GM10266 (cell line): ENCODE measurements at regions not wholly inside any gene's neighbourhood (a gene's known extent, or its start where the extent isn't known, plus 50 kb on each side); places are given as distances from the start of the nearest gene placed in this dataset.

Experiments used
- DNase-seq: peaks from one replicate; pipeline ENCODE4 v3.0.0; 2012; ENCODE audit errors: extremely low spot score
- CTCF ChIP-seq: IDR thresholded peaks from 2 replicates; pipeline ENCODE4 v1.5.1; 2012; ENCODE audit warnings: mild to moderate bottlenecking, low read depth; ENCODE audit not compliant: control insufficient read depth, insufficient read depth; ENCODE audit errors: missing control alignments

DNA sequence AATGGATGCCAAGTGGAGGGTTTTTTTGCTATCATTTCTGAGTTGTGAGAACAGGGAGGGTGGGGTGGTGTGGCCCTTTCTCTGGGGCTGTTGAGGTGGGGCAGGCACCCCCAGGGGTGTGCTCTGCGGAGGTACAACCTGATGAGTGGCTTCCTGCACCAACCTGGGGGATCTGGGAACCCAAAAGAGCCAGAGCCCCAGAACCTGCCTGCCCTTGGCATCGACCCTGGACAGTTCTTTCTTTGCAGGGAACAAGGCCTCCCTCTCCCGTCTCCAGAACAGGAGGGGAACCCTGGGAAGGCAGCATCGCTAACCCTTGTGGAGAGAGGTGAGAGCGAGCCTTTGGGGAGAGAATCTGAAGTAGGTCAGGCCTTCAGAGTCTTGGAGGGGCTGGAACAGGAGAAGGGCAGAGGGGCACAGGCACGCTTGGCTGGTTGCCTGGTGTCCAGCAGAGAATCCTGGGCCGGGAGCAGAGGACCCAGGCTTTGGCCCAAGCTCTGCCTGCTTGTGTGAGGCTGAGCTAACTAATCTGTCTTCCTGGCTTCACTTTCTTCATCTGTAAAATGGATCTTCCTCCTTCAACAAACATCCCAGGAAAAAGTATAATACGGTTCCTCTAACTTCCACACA, 84.9 kb downstream of the RHOB start:
- no peak for DNase-seq
- TF ChIP-seq CTCF = no peak

- no peak for TF ChIP-seq CTCF
- DNase-seq = no peak
Measured at GRCh38 chr2:20532634-20533437, 86.0 kb downstream of the RHOB start.

DNA sequence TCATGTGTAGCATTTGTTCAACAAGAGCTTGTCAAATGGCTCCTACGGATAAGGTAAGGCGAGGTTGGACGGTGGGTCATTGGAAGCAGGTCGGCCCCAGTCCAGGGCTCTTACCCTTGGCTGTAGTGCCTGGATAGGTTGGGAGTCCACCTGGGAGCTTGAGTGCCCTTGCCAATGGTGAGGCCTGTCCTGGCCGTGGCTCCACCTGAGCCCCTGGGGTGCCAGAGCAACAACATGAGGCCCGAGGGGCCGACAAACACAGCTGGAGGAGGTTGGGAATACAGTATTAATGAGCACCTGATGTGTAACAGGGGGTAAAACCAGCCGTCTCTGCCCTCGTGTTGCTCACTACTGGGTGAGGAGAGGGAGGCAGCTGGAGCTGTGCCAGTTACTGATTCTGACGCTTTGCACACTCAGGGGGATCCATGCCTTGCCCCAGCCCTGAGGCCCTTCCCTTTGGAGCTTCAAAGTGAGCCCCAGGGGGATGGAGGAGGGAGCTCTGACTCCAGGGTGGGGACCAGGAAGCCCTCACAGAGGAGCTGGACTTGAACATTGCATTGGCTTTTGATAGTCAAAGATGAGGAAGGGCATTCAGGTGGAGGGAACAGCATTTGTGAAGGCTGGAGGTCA, 87.2 kb downstream of the RHOB start:
- no peak for DNase-seq
- TF ChIP-seq CTCF = no peak

- DNase-seq = no peak
- no peak for TF ChIP-seq CTCF
Measured at GRCh38 chr2:20534913-20535801, 88.3 kb downstream of the RHOB start.

GRCh38 chr2:20536619-20537422, 89.9 kb downstream of the RHOB start:
- TF ChIP-seq CTCF = no peak

More at GRCh38 chr2:20536619-20537422, 89.9 kb downstream of the RHOB start:
- no peak for DNase-seq
